Endothelial cell of umbilical vein (primary cell): ENCODE measurements at regions not wholly inside any gene's neighbourhood (a gene's known extent, or its start where the extent isn't known, plus 50 kb on each side); places are given as distances from the start of the nearest gene placed in this dataset.

Source experiments
- CTCF ChIP-seq, 2 donors: IDR thresholded peaks; 1 replicate in 1 of 2; 2 replicates in 1 of 2; pipeline ENCODE4 v1.5.1; 2011; ENCODE audit warnings: low read length in 2 of 2, mild to moderate bottlenecking in 2 of 2, moderate library complexity in 2 of 2, control low read depth in 1 of 2, inconsistent platforms in 1 of 2, low read depth in 1 of 2; ENCODE audit not compliant: insufficient read depth in 1 of 2; ENCODE audit errors: extremely low read depth in 1 of 2
- EZH2 ChIP-seq: IDR thresholded peaks from 2 replicates; pipeline ENCODE4 v1.6.1; 2012; ENCODE audit warnings: borderline replicate concordance, low read depth, mild to moderate bottlenecking, moderate library complexity, low read length, inconsistent platforms; ENCODE audit not compliant: severe bottlenecking
- JUN ChIP-seq: IDR thresholded peaks from 2 replicates; pipeline ENCODE4 v1.6.1; 2011; ENCODE audit warnings: borderline replicate concordance, low read depth; ENCODE audit not compliant: insufficient read length, insufficient read depth
- MYC ChIP-seq: IDR thresholded peaks from one replicate; pipeline ENCODE4 v1.6.1; 2011; ENCODE audit warnings: mild to moderate bottlenecking, low read depth, low read length
- POLR2A ChIP-seq: IDR thresholded peaks from 2 replicates; pipeline ENCODE4 v1.6.1; 2012; ENCODE audit warnings: low read depth, mild to moderate bottlenecking, control low read depth, low read length
- POLR2AphosphoS5 ChIP-seq: IDR thresholded peaks from 2 replicates; pipeline ENCODE4 v1.6.1; 2012; ENCODE audit warnings: low read depth, mild to moderate bottlenecking, control low read depth, low read length, moderate library complexity; ENCODE audit not compliant: insufficient read depth

DNA sequence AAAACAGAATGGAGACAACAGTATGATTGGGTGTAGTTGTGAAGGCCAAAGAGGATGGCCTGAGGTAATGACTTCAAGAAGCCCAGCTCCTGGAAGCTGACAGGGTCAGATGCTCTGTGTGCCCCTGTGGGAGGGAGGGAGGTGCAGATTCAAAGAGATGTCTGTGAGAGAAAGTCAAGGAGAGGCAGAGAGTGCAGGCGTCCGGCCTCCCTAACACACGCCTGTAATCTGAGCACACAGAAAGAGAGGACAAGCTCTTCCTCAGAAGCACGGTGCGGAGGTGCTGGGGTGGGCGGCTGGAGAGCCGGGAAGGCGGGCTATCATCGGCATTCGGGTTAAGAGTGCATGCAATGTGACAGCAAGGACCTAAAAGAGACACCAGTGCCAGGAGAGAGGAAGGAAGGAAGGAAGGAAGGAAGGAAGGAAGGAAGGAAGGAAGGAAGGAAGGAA, 238.2 kb upstream of the HES1 start:
- no peak for TF ChIP-seq CTCF (IDR thresholded peaks at IDR 0.05; ENCODE audit: extremely low read depth in 1 of 2, insufficient read depth in 1 of 2, low read depth in 1 of 2, low read length in 2 of 2)
- TF ChIP-seq POLR2AphosphoS5 = no peak
- TF ChIP-seq JUN = no peak
- no peak for TF ChIP-seq POLR2A
- TF ChIP-seq EZH2 = no peak
- no peak for TF ChIP-seq MYC
